ENCODE measurements at regions not wholly inside any gene's neighbourhood (a gene's known extent, or its start where the extent isn't known, plus 50 kb on each side); places are given as distances from the start of the nearest gene placed in this dataset.

DNA sequence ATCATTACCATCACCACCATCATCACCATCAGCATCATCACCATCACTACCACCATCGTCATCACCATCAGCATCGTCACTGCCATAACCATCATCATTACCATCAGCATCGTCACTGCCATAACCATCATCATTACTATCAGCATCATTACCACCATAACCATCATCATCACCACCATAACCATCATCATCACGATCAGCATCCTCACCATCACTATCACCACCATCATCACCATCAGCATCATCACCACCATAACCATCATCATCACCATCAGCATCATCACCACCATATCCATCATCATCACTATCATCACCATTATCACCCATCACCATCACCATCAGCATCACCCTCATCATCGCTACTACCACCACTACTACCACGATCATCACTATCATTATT, 493.9 kb upstream of the TBX3 start:
- TF ChIP-seq EZH2phosphoT487 (IDR thresholded peaks at IDR 0.05; ENCODE audit: insufficient read depth, low read depth) (no peak), EZH2 (IDR thresholded peaks at IDR 0.05; ENCODE audit: insufficient read depth, poor library complexity, severe bottlenecking) (no peak)
- no peaks in the 10 kb centered on the region for H3K9me3 ChIP-seq (ENCODE audit: low read depth)
- 95 to 97% methylated on average over 6 of the region's 6 CpGs for WGBS, 2 experiments (ENCODE audit: low coverage in 1 of 2, low lambda C conversion rate in 2 of 2, missing lambda C conversion rate in 2 of 2)
- H2AFZ ChIP-seq = no peak overlapping the region
- H3K9me2 ChIP-seq (ENCODE audit: insufficient read depth) = no peaks in the 10 kb centered on the region
- H3F3A ChIP-seq (ENCODE audit: insufficient read depth) = peaks cover 1% of the 10 kb centered on the region; the same call in 1 of the 2 replicates
- no peak overlapping the region for H3K4me3 ChIP-seq
- H3K4me2 ChIP-seq (ENCODE audit: unreplicated experiment) = no peak overlapping the region
- H3K27me3 ChIP-seq (replicated peaks; ENCODE audit: insufficient read depth) = no peaks in the 10 kb centered on the region
- H4K20me1 ChIP-seq (ENCODE audit: insufficient read depth) = no peaks in the 10 kb centered on the region
- H3K27ac ChIP-seq = no peak overlapping the region
- no peaks in the 10 kb centered on the region for H3K4me1 ChIP-seq (ENCODE audit: insufficient read depth)
- DNase-seq = no peak
- H3K9ac ChIP-seq = no peak overlapping the region
- H3K36me3 ChIP-seq (ENCODE audit: low read depth) = no peaks in the 10 kb centered on the region
- H3K79me2 ChIP-seq (ENCODE audit: insufficient read depth) = no peaks in the 10 kb centered on the region
- in situ Hi-C loops (cut with MboI) = no loop called here

DNA sequence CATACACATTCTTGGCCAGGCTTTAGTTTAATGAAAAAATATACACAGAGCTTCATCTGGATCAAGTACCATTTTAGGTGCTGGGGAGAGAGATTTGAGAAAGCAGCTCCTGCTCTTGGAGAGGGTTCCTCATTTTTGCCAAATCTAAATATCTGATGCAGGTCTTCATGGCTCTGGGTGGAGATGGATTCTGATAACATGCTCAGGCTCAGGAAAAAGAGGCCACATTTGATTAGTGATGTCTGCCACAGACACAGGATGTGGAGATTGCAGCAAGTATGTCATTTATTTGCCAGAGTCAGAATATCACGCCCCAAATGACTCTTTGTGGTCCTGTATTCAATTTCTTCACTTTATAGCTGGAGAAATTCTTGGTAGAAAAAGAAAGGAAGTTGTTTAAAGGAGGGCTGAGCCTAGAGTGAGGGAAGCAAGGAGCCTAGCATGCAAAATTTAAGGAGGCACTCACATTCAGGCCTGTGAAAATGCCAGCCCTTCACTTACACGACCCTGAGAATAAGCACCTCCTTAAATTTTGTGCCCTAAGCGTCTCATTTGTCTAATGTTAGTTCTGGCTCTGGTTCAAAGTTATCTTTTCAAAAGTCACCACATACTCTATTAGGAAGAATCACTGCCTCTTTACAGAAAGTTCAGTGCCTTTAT, 492.9 kb upstream of the TBX3 start:
- DNase-seq = no peak
- Histone ChIP-seq H3K4me1 (ENCODE audit: insufficient read depth) (no peaks in the 10 kb centered on the region), H3K4me3 (no peak overlapping the region), H3K27me3 (replicated peaks; ENCODE audit: insufficient read depth) (no peaks in the 10 kb centered on the region), H3F3A (ENCODE audit: insufficient read depth) (peaks cover 11% of the 10 kb centered on the region; the same call in 1 of the 2 replicates), H3K27ac (no peak overlapping the region), H3K79me2 (ENCODE audit: insufficient read depth) (no peaks in the 10 kb centered on the region), H3K9me3 (ENCODE audit: low read depth) (no peaks in the 10 kb centered on the region), H3K4me2 (ENCODE audit: unreplicated experiment) (no peak overlapping the region), H3K9me2 (ENCODE audit: insufficient read depth) (no peaks in the 10 kb centered on the region), H3K36me3 (ENCODE audit: low read depth) (no peaks in the 10 kb centered on the region), H3K9ac (no peak overlapping the region), H4K20me1 (ENCODE audit: insufficient read depth) (no peaks in the 10 kb centered on the region), H2AFZ (no peak overlapping the region)
- in situ Hi-C loops (cut with MboI) = no loop called here
- 85 to 93% methylated on average over 3 of the region's 3 CpGs for WGBS, 2 experiments (ENCODE audit: low coverage in 1 of 2, low lambda C conversion rate in 2 of 2, missing lambda C conversion rate in 2 of 2)
- TF ChIP-seq EZH2phosphoT487 (IDR thresholded peaks at IDR 0.05; ENCODE audit: insufficient read depth, low read depth) (no peak), EZH2 (IDR thresholded peaks at IDR 0.05; ENCODE audit: insufficient read depth, poor library complexity, severe bottlenecking) (no peak)

- Histone ChIP-seq H3K27ac (no peak overlapping the region), H3K9me2 (ENCODE audit: insufficient read depth) (no peaks in the 10 kb centered on the region), H3K4me2 (ENCODE audit: unreplicated experiment) (no peak overlapping the region), H3F3A (ENCODE audit: insufficient read depth) (peaks cover 12% of the 10 kb centered on the region; the same call in 1 of the 2 replicates), H3K9me3 (ENCODE audit: low read depth) (no peaks in the 10 kb centered on the region), H4K20me1 (ENCODE audit: insufficient read depth) (no peaks in the 10 kb centered on the region), H3K79me2 (ENCODE audit: insufficient read depth) (no peaks in the 10 kb centered on the region), H3K9ac (no peak overlapping the region), H2AFZ (no peak overlapping the region), H3K4me1 (ENCODE audit: insufficient read depth) (no peaks in the 10 kb centered on the region), H3K4me3 (no peak overlapping the region), H3K36me3 (ENCODE audit: low read depth) (no peaks in the 10 kb centered on the region), H3K27me3 (replicated peaks; ENCODE audit: insufficient read depth) (no peaks in the 10 kb centered on the region)
- TF ChIP-seq EZH2phosphoT487 (IDR thresholded peaks at IDR 0.05; ENCODE audit: insufficient read depth, low read depth) (no peak), EZH2 (IDR thresholded peaks at IDR 0.05; ENCODE audit: insufficient read depth, poor library complexity, severe bottlenecking) (no peak)
- no peak for DNase-seq
- WGBS, 2 experiments (ENCODE audit: low coverage in 1 of 2, low lambda C conversion rate in 2 of 2, missing lambda C conversion rate in 2 of 2) = 55 to 61% methylated on average over 12 of the region's 12 CpGs
- in situ Hi-C loops (cut with MboI) = no loop called here
These were observed 490.9 kb upstream of the TBX3 start for GRCh38 chr12:115174920-115175319.

- no peak overlapping the region for H3K4me3 ChIP-seq
- H2AFZ ChIP-seq = no peak overlapping the region
- H3K79me2 ChIP-seq (ENCODE audit: insufficient read depth) = no peaks in the 10 kb centered on the region
- 44 to 48% methylated on average over 5 of the region's 5 CpGs for WGBS, 2 experiments (ENCODE audit: low coverage in 1 of 2, low lambda C conversion rate in 2 of 2, missing lambda C conversion rate in 2 of 2)
- in situ Hi-C loops (cut with MboI) = no loop called here
- H3F3A ChIP-seq (ENCODE audit: insufficient read depth) = peaks cover 12% of the 10 kb centered on the region; the same call in 1 of the 2 replicates
- no peaks in the 10 kb centered on the region for H3K4me1 ChIP-seq (ENCODE audit: insufficient read depth)
- peak; percentile 60 for DNase-seq
- no peaks in the 10 kb centered on the region for H3K9me3 ChIP-seq (ENCODE audit: low read depth)
- H3K36me3 ChIP-seq (ENCODE audit: low read depth) = no peaks in the 10 kb centered on the region
- H3K27me3 ChIP-seq (replicated peaks; ENCODE audit: insufficient read depth) = no peaks in the 10 kb centered on the region
- H3K4me2 ChIP-seq (ENCODE audit: unreplicated experiment) = no peak overlapping the region
- TF ChIP-seq EZH2 (IDR thresholded peaks at IDR 0.05; ENCODE audit: insufficient read depth, poor library complexity, severe bottlenecking) = no peak
- no peak for TF ChIP-seq EZH2phosphoT487 (IDR thresholded peaks at IDR 0.05; ENCODE audit: insufficient read depth, low read depth)
- no peak overlapping the region for H3K27ac ChIP-seq
- no peak overlapping the region for H3K9ac ChIP-seq
- no peaks in the 10 kb centered on the region for H3K9me2 ChIP-seq (ENCODE audit: insufficient read depth)
- H4K20me1 ChIP-seq (ENCODE audit: insufficient read depth) = no peaks in the 10 kb centered on the region
These were observed 488.5 kb upstream of the TBX3 start for GRCh38 chr12:115172521-115172920.

All from GM23248 (cell line).